ENCODE measurements at regions not wholly inside any gene's neighbourhood (a gene's known extent, or its start where the extent isn't known, plus 50 kb on each side); places are given as distances from the start of the nearest gene placed in this dataset.

GRCh38 chr22:47394504-47395440 is 632.3 kb downstream of the TBC1D22A start:
- no peak overlapping the region for H3K4me3 ChIP-seq (ENCODE audit: low read depth, low read length)

DNA sequence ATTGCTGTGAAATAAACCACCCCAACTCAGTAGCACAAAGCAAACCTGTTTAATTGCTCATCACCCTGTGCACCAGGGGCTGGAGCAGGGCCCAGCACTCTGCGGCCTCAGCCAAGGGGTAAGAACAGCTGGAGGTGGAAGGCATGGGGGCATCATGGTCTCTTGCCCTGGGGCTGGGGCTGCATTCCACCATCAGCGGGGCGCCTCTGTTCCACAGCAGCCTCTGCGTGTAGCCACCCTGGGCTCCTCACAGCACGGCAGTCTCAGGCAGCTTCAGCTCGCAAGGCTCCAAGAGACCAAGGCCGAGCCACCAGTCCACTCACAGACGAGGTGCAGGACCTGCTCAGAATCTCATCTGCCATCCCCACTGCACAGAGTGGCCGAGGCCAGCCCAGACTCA is 630.7 kb downstream of the TBC1D22A start:
- H3K4me3 ChIP-seq (ENCODE audit: low read depth, low read length), result no peak overlapping the region

- no peak overlapping the region for H3K4me3 ChIP-seq (ENCODE audit: low read depth, low read length)
Observed at GRCh38 chr22:47392729-47393128, 630.3 kb downstream of the TBC1D22A start.

GRCh38 chr22:47392054-47392347 is 629.6 kb downstream of the TBC1D22A start:
- H3K4me3 ChIP-seq (ENCODE audit: low read depth, low read length), result no peak overlapping the region

GRCh38 chr22:47391169-47392053 is 629.0 kb downstream of the TBC1D22A start:
- H3K4me3 ChIP-seq (ENCODE audit: low read depth, low read length), result no peak overlapping the region

DNA sequence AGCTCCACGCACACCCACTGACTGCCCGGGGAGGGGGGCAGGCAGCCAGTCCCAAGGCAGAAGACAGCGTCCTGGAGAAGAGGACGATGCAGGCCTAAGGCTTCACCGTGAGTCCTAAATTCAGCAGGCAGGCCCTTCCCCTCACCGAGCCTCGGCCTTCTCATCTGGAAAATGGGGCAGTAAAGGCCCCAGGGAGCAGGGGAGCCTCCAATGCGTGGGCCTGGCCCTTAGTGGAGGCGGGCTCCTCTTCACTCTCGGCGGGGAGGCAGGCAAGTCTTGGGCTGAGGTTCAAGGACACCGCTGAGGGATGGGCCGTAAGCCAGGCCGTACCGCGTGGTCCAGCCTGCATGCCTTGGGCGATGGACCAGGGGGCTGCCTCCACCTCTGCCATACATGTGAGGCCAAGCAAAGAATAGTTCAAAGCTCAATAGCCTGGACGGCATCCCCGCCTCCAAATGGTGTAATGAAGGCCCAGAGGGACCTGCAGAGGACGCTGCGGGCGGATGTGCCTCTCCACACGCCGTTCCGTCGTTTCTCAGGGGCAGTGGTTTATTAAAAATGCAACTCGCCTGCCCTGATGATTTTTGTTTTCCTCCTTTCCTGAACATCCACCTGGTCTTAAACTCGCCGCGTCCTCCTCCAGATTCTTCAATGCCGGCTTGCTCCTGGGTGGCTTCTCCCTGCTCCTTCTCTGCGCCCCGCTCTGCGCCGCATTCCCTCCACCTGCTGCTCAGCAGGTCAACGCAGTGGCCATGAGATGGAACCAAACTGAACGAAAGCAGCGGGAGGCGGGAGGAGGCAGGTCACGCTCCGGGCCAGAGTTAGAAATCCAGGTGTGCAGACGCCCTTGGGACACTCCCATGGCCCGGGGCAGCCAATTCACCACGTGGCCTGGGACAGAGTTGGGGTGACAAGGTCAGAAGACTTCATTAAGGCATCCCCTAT is 627.8 kb downstream of the TBC1D22A start:
- H3K4me3 ChIP-seq (ENCODE audit: low read depth, low read length), result no peak overlapping the region

DNA sequence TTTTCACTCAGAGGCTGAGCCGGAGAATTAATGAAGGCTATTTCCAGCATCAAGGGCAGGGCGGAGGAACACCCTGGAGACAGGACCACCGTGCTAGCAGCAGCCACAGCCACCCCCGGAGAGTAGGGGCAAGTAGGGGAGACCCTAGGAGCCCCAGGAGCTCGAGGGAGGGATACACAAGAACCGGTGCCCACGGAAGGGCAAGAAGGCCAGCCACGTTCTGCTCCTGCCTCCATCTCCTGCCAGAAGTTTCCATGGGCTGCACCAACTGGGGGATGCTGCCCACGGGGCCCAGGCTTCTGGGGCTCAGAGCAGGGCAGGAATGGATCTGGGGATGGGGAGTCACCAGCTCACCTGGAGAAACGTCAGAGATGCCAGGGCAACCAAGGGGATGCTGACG is 626.8 kb downstream of the TBC1D22A start:
- H3K4me3 ChIP-seq (ENCODE audit: low read depth, low read length), result no peak overlapping the region

DNA sequence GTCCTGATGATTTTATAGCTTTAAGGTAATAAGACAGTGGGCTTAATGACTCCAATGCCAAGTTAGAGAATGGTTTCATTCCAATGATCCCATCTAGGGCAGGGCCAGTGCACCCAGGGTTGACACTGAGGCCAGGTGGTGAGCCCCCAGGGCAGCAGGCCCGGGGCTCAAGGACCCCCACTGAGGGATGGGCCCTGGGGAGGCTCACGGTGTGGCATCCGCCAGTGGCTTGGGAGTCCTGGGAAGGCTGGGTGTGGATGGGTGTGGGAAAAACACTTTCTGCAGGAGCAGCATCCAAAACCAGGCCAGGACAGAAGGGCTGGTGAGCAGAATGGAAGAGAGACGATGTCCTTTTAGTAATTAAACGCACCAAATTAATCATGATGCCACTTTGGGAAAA is 626.3 kb downstream of the TBC1D22A start:
- no peak overlapping the region for H3K4me3 ChIP-seq (ENCODE audit: low read depth, low read length)

- H3K4me3 ChIP-seq (ENCODE audit: low read depth, low read length), result no peak overlapping the region
Observed at GRCh38 chr22:47388331-47388730, 625.9 kb downstream of the TBC1D22A start.

DNA sequence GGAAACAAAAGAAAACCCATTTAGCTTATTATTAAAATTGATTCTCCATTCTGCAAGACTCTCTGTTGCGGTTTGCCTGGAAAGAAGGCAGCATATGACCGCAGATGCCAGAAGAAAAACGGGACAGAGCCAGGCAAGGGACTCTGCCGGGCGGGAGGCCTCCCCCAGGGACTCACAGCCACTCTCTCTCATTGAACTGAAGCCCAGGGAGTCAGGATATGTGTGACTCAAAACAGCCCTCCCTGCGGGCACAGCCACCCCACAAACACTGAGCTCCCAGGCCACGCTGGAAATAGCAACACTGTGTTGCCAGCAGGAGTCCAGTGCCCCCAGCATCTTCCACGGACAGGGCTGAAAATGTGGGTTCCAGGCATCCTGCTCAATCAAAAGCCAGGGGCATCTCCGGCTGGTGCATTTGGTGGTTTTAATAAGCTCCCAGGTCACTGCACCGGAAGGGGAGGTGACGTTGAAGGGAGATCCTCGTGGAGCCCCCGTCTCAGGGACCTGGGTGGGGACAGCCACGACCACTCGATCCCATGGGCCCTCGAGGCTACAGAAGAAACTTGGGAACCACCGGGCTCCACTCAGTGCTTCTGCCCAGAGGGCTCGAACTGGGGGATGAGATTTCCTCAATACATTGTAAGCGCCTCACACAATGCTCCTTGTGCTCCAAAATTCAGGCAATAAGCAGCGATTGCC is 624.5 kb downstream of the TBC1D22A start:
- no peak overlapping the region for H3K4me3 ChIP-seq (ENCODE audit: low read depth, low read length)

DNA sequence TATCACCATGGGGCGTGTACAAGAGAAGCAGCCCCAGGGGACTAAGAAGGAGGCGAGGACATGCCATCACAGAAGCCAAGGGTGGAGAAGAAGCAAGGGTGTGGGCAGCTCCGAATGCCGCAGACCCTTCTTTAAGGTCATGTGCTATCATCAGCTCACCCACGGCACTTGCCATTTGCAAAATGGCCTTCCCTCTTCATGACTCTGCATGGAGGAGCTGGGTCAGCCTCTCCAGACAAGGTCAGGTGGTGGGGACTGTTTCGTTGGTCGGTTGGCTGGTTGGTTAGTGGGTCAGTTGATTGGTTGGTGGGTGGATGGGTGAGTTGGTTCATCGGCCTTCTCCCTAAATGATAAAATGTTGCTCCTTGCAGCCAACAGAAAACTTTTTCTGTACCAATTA is 622.5 kb downstream of the TBC1D22A start:
- H3K4me3 ChIP-seq (ENCODE audit: low read depth, low read length), result no peak overlapping the region

- H3K4me3 ChIP-seq (ENCODE audit: low read depth, low read length), result no peak overlapping the region
Observed at GRCh38 chr22:47382164-47382890, 619.9 kb downstream of the TBC1D22A start.

- no peak overlapping the region for H3K4me3 ChIP-seq (ENCODE audit: low read depth, low read length)
Observed at GRCh38 chr22:47381240-47381639, 618.8 kb downstream of the TBC1D22A start.

DNA sequence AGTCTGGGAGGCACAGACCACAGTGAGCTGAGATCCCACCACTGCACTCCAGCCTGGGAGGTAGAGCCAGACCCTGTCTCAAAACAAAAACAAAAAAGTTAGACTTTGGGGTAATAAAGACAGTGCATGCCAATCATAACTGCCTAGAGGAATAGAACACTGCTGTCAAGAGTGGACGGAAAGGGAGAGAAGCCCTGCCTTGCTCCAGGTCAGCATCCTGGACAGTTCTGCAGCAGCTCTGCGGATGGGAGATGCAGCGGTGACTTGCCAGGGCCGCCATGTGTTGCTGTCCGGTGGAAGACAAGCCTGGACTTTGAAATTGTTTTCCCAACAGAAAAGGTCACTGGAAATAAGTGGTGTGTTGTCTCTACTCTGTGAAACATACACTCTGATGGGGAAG is 618.2 kb downstream of the TBC1D22A start:
- no peak overlapping the region for H3K4me3 ChIP-seq (ENCODE audit: low read depth, low read length)

DNA sequence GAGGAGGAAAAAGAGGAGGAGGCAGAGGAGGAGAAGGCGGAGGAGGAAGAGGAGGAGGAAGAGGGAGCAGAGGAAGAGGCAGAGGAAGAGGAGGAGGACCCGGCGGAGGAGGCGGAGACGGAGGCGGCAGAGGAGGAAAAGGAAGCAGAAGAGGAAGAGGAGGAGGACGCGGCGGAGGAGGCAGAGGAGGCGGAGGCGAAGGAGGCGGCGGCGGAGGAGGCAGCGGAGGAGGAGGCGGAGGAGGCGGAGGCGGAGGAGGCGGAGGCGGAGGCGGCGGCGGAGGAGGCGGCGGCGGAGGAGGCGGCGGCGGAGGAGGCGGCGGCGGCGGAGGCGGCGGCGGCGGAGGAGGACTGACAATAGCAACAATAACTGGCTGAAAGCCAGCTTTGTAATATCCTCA is 616.6 kb downstream of the TBC1D22A start:
- H3K4me3 ChIP-seq (ENCODE audit: low read depth, low read length), result no peak overlapping the region

DNA sequence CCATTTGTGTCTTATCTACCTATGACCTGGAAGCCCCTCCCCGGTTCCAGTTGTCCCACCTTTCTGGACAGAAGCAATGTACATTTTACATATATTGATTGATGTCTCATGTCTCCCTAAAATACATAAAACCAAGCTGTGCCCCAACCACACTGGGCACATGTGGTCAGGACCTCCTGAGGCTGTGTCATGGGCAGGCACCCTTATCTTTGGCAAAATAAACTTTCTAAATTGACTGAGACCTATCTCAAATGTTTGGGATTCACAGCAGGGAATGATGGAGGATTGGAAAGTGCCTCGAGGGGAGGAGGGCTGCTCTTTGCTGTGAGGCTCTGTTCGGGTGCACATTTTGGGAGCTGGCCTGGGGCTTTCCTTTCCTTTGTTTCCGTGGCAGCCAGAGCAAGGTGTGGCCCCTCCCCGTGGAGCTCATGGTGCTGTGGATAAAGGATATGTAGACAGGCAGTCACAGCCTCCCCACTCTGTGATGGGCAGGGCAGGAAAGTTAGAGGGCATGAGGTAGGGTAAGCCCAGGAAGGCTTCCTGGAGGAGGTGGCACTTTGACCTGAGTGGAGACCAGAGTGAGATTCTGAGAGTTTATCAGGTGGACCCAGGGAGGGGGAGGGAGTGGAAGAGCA is 615.6 kb downstream of the TBC1D22A start:
- H3K4me3 ChIP-seq (ENCODE audit: low read depth, low read length), result no peak overlapping the region

- no peak overlapping the region for H3K4me3 ChIP-seq (ENCODE audit: low read depth, low read length)
Observed at GRCh38 chr22:47376901-47377505, 614.6 kb downstream of the TBC1D22A start.

- H3K4me3 ChIP-seq (ENCODE audit: low read depth, low read length), result no peak overlapping the region
Observed at GRCh38 chr22:47376322-47376700, 613.9 kb downstream of the TBC1D22A start.
